ENCODE measurements at regions not wholly inside any gene's neighbourhood (a gene's known extent, or its start where the extent isn't known, plus 50 kb on each side); places are given as distances from the start of the nearest gene placed in this dataset.
"Not testable (repeated sequence)": the region's sequence is repeated elsewhere in the genome, so short reads cannot be mapped to it uniquely, and the experiment has no call there.

- no peak for DNase-seq
Observed at GRCh38 chr4:31687717-31688342, 967.7 kb downstream of the PCDH7 start.

GRCh38 chr4:31692399-31692940 lies 972.3 kb downstream of the PCDH7 start:
- no peak for DNase-seq

GRCh38 chr4:31701256-31701655 lies 981.1 kb downstream of the PCDH7 start:
- DNase-seq = no peak

GRCh38 chr4:31702326-31702725 lies 982.2 kb downstream of the PCDH7 start:
- no peak for DNase-seq

GRCh38 chr4:31714238-31714637 lies 994.1 kb downstream of the PCDH7 start:
- DNase-seq = no peak

GRCh38 chr4:31715302-31715701 lies 995.1 kb downstream of the PCDH7 start:
- no peak for DNase-seq

- DNase-seq = no peak
Observed at GRCh38 chr4:31727030-31727429, 1006.9 kb downstream of the PCDH7 start.

GRCh38 chr4:31735004-31735403 lies 1014.8 kb downstream of the PCDH7 start:
- DNase-seq = no peak

- no peak for DNase-seq
Observed at GRCh38 chr4:31737419-31737818, 1017.2 kb downstream of the PCDH7 start.

- no peak for DNase-seq
Observed at GRCh38 chr4:31741326-31741725, 1021.2 kb downstream of the PCDH7 start.

- DNase-seq = no peak
Observed at GRCh38 chr4:31748382-31748781, 1028.2 kb downstream of the PCDH7 start.

GRCh38 chr4:31750581-31750980 lies 1030.4 kb downstream of the PCDH7 start:
- DNase-seq = not testable (repeated sequence)

GRCh38 chr4:31755751-31756150 lies 1035.6 kb downstream of the PCDH7 start:
- DNase-seq = no peak

GRCh38 chr4:31768756-31769155 lies 1048.6 kb downstream of the PCDH7 start:
- DNase-seq = no peak

- no peak for DNase-seq
Observed at GRCh38 chr4:31783311-31783710, 1063.1 kb downstream of the PCDH7 start.

GRCh38 chr4:31784558-31784957 lies 1064.4 kb downstream of the PCDH7 start:
- DNase-seq = no peak

- no peak for DNase-seq
Observed at GRCh38 chr4:31787701-31788100, 1067.5 kb downstream of the PCDH7 start.

- no peak for DNase-seq
Observed at GRCh38 chr4:31788676-31789075, 1068.5 kb downstream of the PCDH7 start.

- no peak for DNase-seq
Observed at GRCh38 chr4:31791666-31792065, 1071.5 kb downstream of the PCDH7 start.

- DNase-seq = no peak
Observed at GRCh38 chr4:31793907-31794306, 1073.7 kb downstream of the PCDH7 start.

- DNase-seq = not testable (repeated sequence)
Observed at GRCh38 chr4:31797052-31797451, 1076.9 kb downstream of the PCDH7 start.

GRCh38 chr4:31803526-31804195 lies 1083.5 kb downstream of the PCDH7 start:
- DNase-seq = no peak

- no peak for DNase-seq
Observed at GRCh38 chr4:31807036-31807435, 1086.9 kb downstream of the PCDH7 start.

GRCh38 chr4:31844350-31844749 lies 1124.2 kb downstream of the PCDH7 start:
- DNase-seq = no peak

GRCh38 chr4:31851946-31852345 lies 1131.8 kb downstream of the PCDH7 start:
- no peak for DNase-seq
